Fibroblast of lung (primary cell): ENCODE measurements at regions not wholly inside any gene's neighbourhood (a gene's known extent, or its start where the extent isn't known, plus 50 kb on each side); places are given as distances from the start of the nearest gene placed in this dataset.

Source experiments
- DNase-seq, 2 donors: peaks; one replicate each; pipeline versions ENCODE4 v3.0.0 to v3.0.0-alpha.2; 2010; ENCODE audit warnings: low read depth in 2 of 2
- H2AFZ ChIP-seq: 2 replicates; pipeline ENCODE4 v1.5.1; 2012; ENCODE audit warnings: low read length, control low read depth, inconsistent platforms
- H3K27ac ChIP-seq: 2 replicates; pipeline ENCODE4 v1.5.1; 2011; ENCODE audit warnings: low read length, control low read depth; ENCODE audit not compliant: insufficient read depth
- H3K27me3 ChIP-seq: 2 replicates; pipeline ENCODE4 v1.5.1; 2011; ENCODE audit warnings: mild to moderate bottlenecking, low read length; ENCODE audit not compliant: control insufficient read depth, insufficient read depth
- H3K36me3 ChIP-seq: 2 replicates; pipeline ENCODE4 v1.5.1; 2011; ENCODE audit warnings: low read length; ENCODE audit not compliant: control insufficient read depth, insufficient read depth
- H3K4me1 ChIP-seq: 2 replicates; pipeline ENCODE4 v1.5.1; 2011; ENCODE audit warnings: low read length; ENCODE audit not compliant: control insufficient read depth, insufficient read depth; ENCODE audit errors: extremely low read depth
- H3K4me2 ChIP-seq: 2 replicates; pipeline ENCODE4 v1.5.1; 2011; ENCODE audit warnings: low read length, control low read depth; ENCODE audit not compliant: insufficient read depth; ENCODE audit errors: extremely low read depth
- H3K4me3 ChIP-seq, 4 experiments: fragments of 200-600 bp in 1 of 4; sonication (generic) in 1 of 4; replicated peaks in 1 of 4; 2 replicates each; pipeline ENCODE4 v1.5.1; 2011 to 2016; ENCODE audit warnings: low read length in 4 of 4, low read depth in 3 of 4, mild to moderate bottlenecking in 3 of 4, control low read depth in 2 of 4, inconsistent platforms in 1 of 4, mixed read lengths in 1 of 4; ENCODE audit not compliant: insufficient read depth in 1 of 4; ENCODE audit errors: control extremely low read depth in 1 of 4
- H3K79me2 ChIP-seq: 2 replicates; pipeline ENCODE4 v1.5.1; 2012; ENCODE audit warnings: mild to moderate bottlenecking, low read length, inconsistent platforms; ENCODE audit not compliant: control insufficient read depth, insufficient read depth
- H3K9ac ChIP-seq: 2 replicates; pipeline ENCODE4 v1.5.1; 2011; ENCODE audit warnings: mild to moderate bottlenecking, low read length, control low read depth; ENCODE audit not compliant: insufficient read depth
- H3K9me3 ChIP-seq: 2 replicates; pipeline ENCODE4 v1.5.1; 2012; ENCODE audit warnings: low read depth, low read length; ENCODE audit not compliant: control insufficient read depth, insufficient read depth
- H4K20me1 ChIP-seq: 2 replicates; pipeline ENCODE4 v1.5.1; 2011; ENCODE audit warnings: low read length; ENCODE audit not compliant: control insufficient read depth, insufficient read depth; ENCODE audit errors: extremely low read depth
- CTCF ChIP-seq, 2 donors: IDR thresholded peaks in 1 of 2; conservative IDR thresholded peaks in 1 of 2; 1 replicate in 1 of 2; 2 replicates in 1 of 2; pipeline ENCODE4 v1.5.1; 2011 to 2012; ENCODE audit warnings: low read length in 2 of 2, control low read depth in 1 of 2, inconsistent platforms in 1 of 2, low read depth in 1 of 2, mild to moderate bottlenecking in 1 of 2
- EZH2 ChIP-seq: IDR thresholded peaks from 2 replicates; pipeline ENCODE4 v1.5.1; 2012; ENCODE audit warnings: low read length, control low read depth, mild to moderate bottlenecking; ENCODE audit errors: missing control alignments

GRCh38 chr2:8033546-8034096 is 648.2 kb upstream of the ID2 start:
- Histone ChIP-seq H4K20me1 (no peaks in the 10 kb centered on the region), H2AFZ (no peak overlapping the region), H3K36me3 (no peaks in the 10 kb centered on the region), H3K4me1 (no peaks in the 10 kb centered on the region), H3K27me3 (peaks cover 3% of the 10 kb centered on the region), H3K9ac (no peak overlapping the region), H3K4me3 (no peak overlapping the region), H3K9me3 (no peaks in the 10 kb centered on the region), H3K4me2 (no peak overlapping the region), H3K79me2 (no peaks in the 10 kb centered on the region), H3K27ac (no peak overlapping the region)
- TF ChIP-seq CTCF (conservative IDR thresholded peaks at IDR 0.05 in 1 of 2, IDR thresholded peaks at IDR 0.05 in 1 of 2; ENCODE audit: low read depth in 1 of 2, low read length in 2 of 2) (no peak), EZH2 (no peak)
- no peak for DNase-seq

- no peaks in the 10 kb centered on the region for H3K36me3 ChIP-seq
- no peak overlapping the region for H3K4me3 ChIP-seq
- H2AFZ ChIP-seq, result no peak overlapping the region
- no peak overlapping the region for H3K9ac ChIP-seq
- H3K27ac ChIP-seq, result no peak overlapping the region
- H3K9me3 ChIP-seq, result no peaks in the 10 kb centered on the region
- H3K79me2 ChIP-seq, result no peaks in the 10 kb centered on the region
- no peak for TF ChIP-seq EZH2
- TF ChIP-seq CTCF (conservative IDR thresholded peaks at IDR 0.05 in 1 of 2, IDR thresholded peaks at IDR 0.05 in 1 of 2; ENCODE audit: low read depth in 1 of 2, low read length in 2 of 2), result no peak
- H3K4me1 ChIP-seq, result no peaks in the 10 kb centered on the region
- H3K4me2 ChIP-seq, result no peak overlapping the region
- H4K20me1 ChIP-seq, result no peaks in the 10 kb centered on the region
- DNase-seq, result no peak
- H3K27me3 ChIP-seq, result no peaks in the 10 kb centered on the region
These were observed 645.5 kb upstream of the ID2 start for GRCh38 chr2:8036366-8036765.

GRCh38 chr2:8039732-8040131 is 642.1 kb upstream of the ID2 start:
- Histone ChIP-seq H3K27ac (no peak overlapping the region), H3K4me3 (no peak overlapping the region), H3K9ac (no peak overlapping the region), H3K9me3 (no peaks in the 10 kb centered on the region), H2AFZ (no peak overlapping the region), H3K79me2 (no peaks in the 10 kb centered on the region), H3K4me2 (no peak overlapping the region), H3K27me3 (no peaks in the 10 kb centered on the region), H3K36me3 (no peaks in the 10 kb centered on the region), H4K20me1 (no peaks in the 10 kb centered on the region), H3K4me1 (no peaks in the 10 kb centered on the region)
- TF ChIP-seq EZH2 (no peak), CTCF (conservative IDR thresholded peaks at IDR 0.05 in 1 of 2, IDR thresholded peaks at IDR 0.05 in 1 of 2; ENCODE audit: low read depth in 1 of 2, low read length in 2 of 2) (no peak)
- no peak for DNase-seq
